HCT116 (cell line): ENCODE measurements at regions not wholly inside any gene's neighbourhood (a gene's known extent, or its start where the extent isn't known, plus 50 kb on each side); places are given as distances from the start of the nearest gene placed in this dataset.

Experiments used
- ATAC-seq: fragments of 200-7000 bp; cut with Tn5 transposase; 2 replicates; pipeline ENCODE4 v1.9.1; 2020; ENCODE audit warnings: mild to moderate bottlenecking, moderate library complexity
- BruUV-seq: library from RNA; stranded (reverse); fragments of 400-500 nt; replicated peaks from 2 replicates; lab custom pipeline; 2021; lab: Mats Ljungman, UMichigan
- CTCF ChIA-PET: fragments of 300-600 bp; sonication (Branson Sonifier 250); formaldehyde crosslinking; loops from one replicate; lab custom pipeline; 2021; ENCODE audit warnings: antibody characterized with exemption; lab: Charles Lee
- POLR2A ChIA-PET: fragments of 300-600, 350-600 bp; sonication (Branson Sonifier 250); formaldehyde crosslinking; loops from one replicate; lab custom pipeline; 2021; ENCODE audit warnings: antibody characterized with exemption; lab: Charles Lee
- RAD21 ChIA-PET, 2 experiments: fragments of 300-600 bp; sonication (Branson Sonifier 250); formaldehyde crosslinking; loops; one replicate each; lab custom pipeline; 2023; ENCODE audit warnings: low total read pairs in 2 of 2; ENCODE audit not compliant: uncharacterized antibody in 2 of 2, unreplicated experiment in 2 of 2, low non-redundant PET in 1 of 2; lab: Charles Lee
- DNase-seq: peaks from one replicate; pipeline ENCODE4 v3.0.0-alpha.2; 2010; ENCODE audit warnings: low read depth, low spot score
- H2AFZ ChIP-seq: fragments of 200-600 bp; shearing (Covaris generic), sonication (generic); 2 replicates; pipeline ENCODE4 v1.6.1; 2017; ENCODE audit warnings: low read depth, mixed run types, mixed read lengths, antibody characterized with exemption, low read length; ENCODE audit not compliant: poor library complexity, severe bottlenecking
- H3K27ac ChIP-seq: 2 replicates; pipeline ENCODE4 v1.5.1; 2012; ENCODE audit warnings: low read depth, low read length
- H3K27me3 ChIP-seq: fragments of 200-600 bp; sonication (generic); 2 replicates; pipeline ENCODE4 v1.6.1; 2016; ENCODE audit warnings: mixed run types, low read length, mixed read lengths; ENCODE audit not compliant: insufficient read depth
- H3K36me3 ChIP-seq, 2 experiments: fragments of 200-500 bp in 1 of 2; fragments of 200-600 bp in 1 of 2; sonication (Bioruptor generic) in 1 of 2; sonication (generic) in 1 of 2; 2 replicates each; pipeline versions ENCODE4 v1.5.1 to v1.6.1; 2014 to 2016; ENCODE audit warnings: low read length in 2 of 2, inconsistent platforms in 1 of 2, mixed read lengths in 1 of 2, mixed run types in 1 of 2; ENCODE audit not compliant: insufficient read depth in 2 of 2, control insufficient read depth in 1 of 2
- H3K4me1 ChIP-seq, 2 experiments: fragments of 200-600 bp in 1 of 2; sonication (generic) in 1 of 2; 2 replicates each; pipeline versions ENCODE4 v1.5.1 to v1.6.1; 2012 to 2017; ENCODE audit warnings: low read length in 2 of 2, inconsistent platforms in 1 of 2, mild to moderate bottlenecking in 1 of 2, mixed read lengths in 1 of 2, mixed run types in 1 of 2, moderate library complexity in 1 of 2; ENCODE audit not compliant: insufficient read depth in 2 of 2, control insufficient read depth in 1 of 2
- H3K4me2 ChIP-seq: fragments of 200-600 bp; sonication (generic); 2 replicates; pipeline ENCODE4 v1.6.1; 2017; ENCODE audit warnings: mixed run types, low read length, mixed read lengths
- H3K4me3 ChIP-seq, 2 experiments: fragments of 200-600 bp in 1 of 2; sonication (generic) in 1 of 2; replicated peaks in 1 of 2; 2 replicates each; pipeline ENCODE4 v1.5.1; 2011 to 2016; ENCODE audit warnings: low read length in 2 of 2, control low read depth in 1 of 2, low read depth in 1 of 2, mild to moderate bottlenecking in 1 of 2, mixed read lengths in 1 of 2, mixed run types in 1 of 2
- H3K79me2 ChIP-seq: fragments of 200-600 bp; sonication (generic); 2 replicates; pipeline ENCODE4 v1.6.1; 2017; ENCODE audit warnings: mild to moderate bottlenecking, mixed run types, low read length, moderate library complexity, mixed read lengths; ENCODE audit not compliant: insufficient read depth
- H3K9ac ChIP-seq: fragments of 200-600 bp; sonication (generic); 2 replicates; pipeline ENCODE4 v1.6.1; 2016; ENCODE audit warnings: low read length, mixed read lengths
- H3K9me2 ChIP-seq: fragments of 200-600 bp; sonication (generic), shearing (Covaris generic); 2 replicates; pipeline ENCODE4 v1.6.1; 2017; ENCODE audit warnings: mixed run types, mild to moderate bottlenecking, moderate library complexity; ENCODE audit not compliant: insufficient read depth
- H3K9me3 ChIP-seq, 2 experiments: fragments of 200-500 bp in 1 of 2; fragments of 200-600 bp in 1 of 2; sonication (Bioruptor generic) in 1 of 2; sonication (generic) in 1 of 2; 2 replicates each; pipeline ENCODE4 v1.6.1; 2014 to 2017; ENCODE audit warnings: low read length in 2 of 2, mixed read lengths in 2 of 2, inconsistent platforms in 1 of 2, low read depth in 1 of 2, mild to moderate bottlenecking in 1 of 2, mixed run types in 1 of 2, moderate library complexity in 1 of 2; ENCODE audit not compliant: control insufficient read depth in 1 of 2, insufficient read depth in 1 of 2
- H4K20me1 ChIP-seq: fragments of 200-600 bp; sonication (generic), shearing (Covaris generic); 2 replicates; pipeline ENCODE4 v1.6.1; 2017; ENCODE audit warnings: mixed run types, mild to moderate bottlenecking, moderate library complexity; ENCODE audit not compliant: insufficient read depth
- ATF3 ChIP-seq: IDR thresholded peaks from 2 replicates; pipeline ENCODE4 v1.6.1; 2012
- CTCF ChIP-seq, 3 experiments: fragments of 200-600 bp in 1 of 3; sonication (generic) in 1 of 3; IDR thresholded peaks in 2 of 3; conservative IDR thresholded peaks in 1 of 3; 2 replicates each; pipeline ENCODE4 v1.5.1; 2012 to 2017; ENCODE audit warnings: low read depth in 2 of 3, low read length in 2 of 3, antibody characterized with exemption in 1 of 3, borderline replicate concordance in 1 of 3, control low read depth in 1 of 3, mild to moderate bottlenecking in 1 of 3, mixed read lengths in 1 of 3, mixed run types in 1 of 3, moderate library complexity in 1 of 3; ENCODE audit not compliant: insufficient read depth in 1 of 3
- EGR1 ChIP-seq: IDR thresholded peaks from 2 replicates; pipeline ENCODE4 v1.6.1; 2012; ENCODE audit warnings: low read depth
- ELF1 ChIP-seq: IDR thresholded peaks from 2 replicates; pipeline ENCODE4 v1.6.1; 2012; ENCODE audit warnings: low read depth, borderline replicate concordance
- RAD21 ChIP-seq: IDR thresholded peaks from 2 replicates; pipeline ENCODE4 v1.6.1; 2012; ENCODE audit warnings: low read depth, mild to moderate bottlenecking
- intact Hi-C: fragments of 100-400 bp; cut with micrococcal nuclease; formaldehyde crosslinking; loops from 2 replicates; pipeline ENCODE4 v1.10.0; 2022

GRCh38 chr2:215870986-215871385, 142.4 kb downstream of the MREG start:
- H3K27ac ChIP-seq, result no peak overlapping the region
- ATAC-seq, result peak; percentile 99

More at GRCh38 chr2:215870986-215871385, 142.4 kb downstream of the MREG start:
- Histone ChIP-seq H3K27me3 (no peaks in the 10 kb centered on the region), H4K20me1 (no peaks in the 10 kb centered on the region), H3K79me2 (no peaks in the 10 kb centered on the region), H3K4me2 (no peak overlapping the region), H3K9me3 (no peaks in the 10 kb centered on the region), H2AFZ (no peak overlapping the region), H3K36me3 (no peaks in the 10 kb centered on the region), H3K9me2 (no peaks in the 10 kb centered on the region)
- intact Hi-C loops, result no loop called here
- BruUV-seq, result no TSS peak
- no peak for TF ChIP-seq EGR1
- TF ChIP-seq RAD21, result peak; percentile 71
- no peak for TF ChIP-seq ELF1
- TF ChIP-seq CTCF (IDR thresholded peaks at IDR 0.05 in 2 of 3, conservative IDR thresholded peaks at IDR 0.05 in 1 of 3; ENCODE audit: borderline replicate concordance in 1 of 3, insufficient read depth in 1 of 3, low read depth in 2 of 3, low read length in 2 of 3), result peak in 2 of 3 experiments; percentile 64 to 87; a peak in 4 of 6 replicates
- TF ChIP-seq ATF3, result no peak
- TF ChIP-seq, all 23 proteins: peak for 2
- Histone ChIP-seq H3K4me3 (no peak overlapping the region), H3K9ac (no peak overlapping the region), H3K4me1 (no peaks in the 10 kb centered on the region)
- CTCF ChIA-PET, result interaction anchor here (1.4 to 1.7 kb wide), 3 partner anchors 10 to 42 kb away, joined by 3 to 4 read pairs (median 4); no protein-coding TSS in a partner anchor
- peak; percentile 36 for DNase-seq
- RAD21 ChIA-PET, result no interaction called here
- POLR2A ChIA-PET, result no interaction called here
